ENCODE measurements at regions not wholly inside any gene's neighbourhood (a gene's known extent, or its start where the extent isn't known, plus 50 kb on each side); places are given as distances from the start of the nearest gene placed in this dataset.
"Not testable (repeated sequence)": the region's sequence is repeated elsewhere in the genome, so short reads cannot be mapped to it uniquely, and the experiment has no call there.

- TF ChIP-seq POLR2A, POLR2AphosphoS5 (IDR thresholded peaks at IDR 0.05): not testable (repeated sequence)
- TF ChIP-seq, protein P1, sequence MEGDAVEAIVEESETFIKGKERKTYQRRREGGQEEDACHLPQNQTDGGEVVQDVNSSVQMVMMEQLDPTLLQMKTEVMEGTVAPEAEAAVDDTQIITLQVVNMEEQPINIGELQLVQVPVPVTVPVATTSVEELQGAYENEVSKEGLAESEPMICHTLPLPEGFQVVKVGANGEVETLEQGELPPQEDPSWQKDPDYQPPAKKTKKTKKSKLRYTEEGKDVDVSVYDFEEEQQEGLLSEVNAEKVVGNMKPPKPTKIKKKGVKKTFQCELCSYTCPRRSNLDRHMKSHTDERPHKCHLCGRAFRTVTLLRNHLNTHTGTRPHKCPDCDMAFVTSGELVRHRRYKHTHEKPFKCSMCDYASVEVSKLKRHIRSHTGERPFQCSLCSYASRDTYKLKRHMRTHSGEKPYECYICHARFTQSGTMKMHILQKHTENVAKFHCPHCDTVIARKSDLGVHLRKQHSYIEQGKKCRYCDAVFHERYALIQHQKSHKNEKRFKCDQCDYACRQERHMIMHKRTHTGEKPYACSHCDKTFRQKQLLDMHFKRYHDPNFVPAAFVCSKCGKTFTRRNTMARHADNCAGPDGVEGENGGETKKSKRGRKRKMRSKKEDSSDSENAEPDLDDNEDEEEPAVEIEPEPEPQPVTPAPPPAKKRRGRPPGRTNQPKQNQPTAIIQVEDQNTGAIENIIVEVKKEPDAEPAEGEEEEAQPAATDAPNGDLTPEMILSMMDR (IDR thresholded peaks at IDR 0.05): not testable (repeated sequence)
These were observed 861.0 kb downstream of the CDH11 start for GRCh38 chr16:64260631-64261401.

All from stomach (tissue), 4 donors.